ENCODE measurements at regions not wholly inside any gene's neighbourhood (a gene's known extent, or its start where the extent isn't known, plus 50 kb on each side); places are given as distances from the start of the nearest gene placed in this dataset.

GRCh38 chr1:5511381-5512097 lies 480.7 kb downstream of the NPHP4 start:
- DNase-seq = no peak

- peak; percentile 17 for DNase-seq
These were observed 482.4 kb downstream of the NPHP4 start for GRCh38 chr1:5509664-5510452.

- DNase-seq = no peak
These were observed 483.4 kb downstream of the NPHP4 start for GRCh38 chr1:5508669-5509330.

GRCh38 chr1:5507340-5507739 lies 484.9 kb downstream of the NPHP4 start:
- no peak for DNase-seq

- no peak for DNase-seq
These were observed 485.6 kb downstream of the NPHP4 start for GRCh38 chr1:5506634-5507033.

GRCh38 chr1:5505944-5506343 lies 486.3 kb downstream of the NPHP4 start:
- DNase-seq = no peak

- no peak for DNase-seq
These were observed 487.9 kb downstream of the NPHP4 start for GRCh38 chr1:5504364-5504740.

- no peak for DNase-seq
These were observed 488.5 kb downstream of the NPHP4 start for GRCh38 chr1:5503556-5504363.

GRCh38 chr1:5502311-5503194 lies 489.7 kb downstream of the NPHP4 start:
- no peak for DNase-seq

GRCh38 chr1:5501206-5501930 lies 490.9 kb downstream of the NPHP4 start:
- no peak for DNase-seq

- DNase-seq = no peak
These were observed 491.7 kb downstream of the NPHP4 start for GRCh38 chr1:5500541-5500940.

- no peak for DNase-seq
These were observed 494.7 kb downstream of the NPHP4 start for GRCh38 chr1:5497503-5497902.

GRCh38 chr1:5495596-5496410 lies 496.4 kb downstream of the NPHP4 start:
- no peak for DNase-seq

GRCh38 chr1:5494518-5494917 lies 497.7 kb downstream of the NPHP4 start:
- no peak for DNase-seq

GRCh38 chr1:5493851-5494311 lies 498.3 kb downstream of the NPHP4 start:
- DNase-seq = no peak

GRCh38 chr1:5493275-5493674 lies 498.9 kb downstream of the NPHP4 start:
- no peak for DNase-seq

GRCh38 chr1:5492846-5493245 lies 499.4 kb downstream of the NPHP4 start:
- no peak for DNase-seq

- DNase-seq = no peak
These were observed 500.9 kb downstream of the NPHP4 start for GRCh38 chr1:5491207-5491904.

- DNase-seq = no peak
These were observed 501.6 kb downstream of the NPHP4 start for GRCh38 chr1:5490635-5491034.

- no peak for DNase-seq
These were observed 503.8 kb downstream of the NPHP4 start for GRCh38 chr1:5488448-5488847.
